ENCODE measurements at regions not wholly inside any gene's neighbourhood (a gene's known extent, or its start where the extent isn't known, plus 50 kb on each side); places are given as distances from the start of the nearest gene placed in this dataset.

- DNase-seq, result no peak
Measured at GRCh38 chr14:104277416-104278213, 139.2 kb downstream of the KIF26A start.

DNA sequence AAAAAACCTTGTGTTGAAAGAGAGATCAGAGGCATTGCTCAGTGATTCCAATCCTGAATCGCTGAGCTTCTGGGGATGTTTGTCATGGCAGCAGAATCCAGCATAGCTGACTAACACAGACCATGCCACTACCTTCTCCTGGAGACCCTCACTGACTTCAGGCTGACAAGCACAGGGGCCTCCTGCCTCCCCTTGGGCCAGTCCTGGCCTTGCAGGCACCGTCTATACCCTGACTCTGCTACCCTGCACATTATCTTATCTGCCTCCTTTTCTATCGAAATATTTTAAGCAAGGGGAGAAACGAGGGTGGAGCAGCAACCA, 139.8 kb downstream of the KIF26A start:
- no peak for DNase-seq

DNA sequence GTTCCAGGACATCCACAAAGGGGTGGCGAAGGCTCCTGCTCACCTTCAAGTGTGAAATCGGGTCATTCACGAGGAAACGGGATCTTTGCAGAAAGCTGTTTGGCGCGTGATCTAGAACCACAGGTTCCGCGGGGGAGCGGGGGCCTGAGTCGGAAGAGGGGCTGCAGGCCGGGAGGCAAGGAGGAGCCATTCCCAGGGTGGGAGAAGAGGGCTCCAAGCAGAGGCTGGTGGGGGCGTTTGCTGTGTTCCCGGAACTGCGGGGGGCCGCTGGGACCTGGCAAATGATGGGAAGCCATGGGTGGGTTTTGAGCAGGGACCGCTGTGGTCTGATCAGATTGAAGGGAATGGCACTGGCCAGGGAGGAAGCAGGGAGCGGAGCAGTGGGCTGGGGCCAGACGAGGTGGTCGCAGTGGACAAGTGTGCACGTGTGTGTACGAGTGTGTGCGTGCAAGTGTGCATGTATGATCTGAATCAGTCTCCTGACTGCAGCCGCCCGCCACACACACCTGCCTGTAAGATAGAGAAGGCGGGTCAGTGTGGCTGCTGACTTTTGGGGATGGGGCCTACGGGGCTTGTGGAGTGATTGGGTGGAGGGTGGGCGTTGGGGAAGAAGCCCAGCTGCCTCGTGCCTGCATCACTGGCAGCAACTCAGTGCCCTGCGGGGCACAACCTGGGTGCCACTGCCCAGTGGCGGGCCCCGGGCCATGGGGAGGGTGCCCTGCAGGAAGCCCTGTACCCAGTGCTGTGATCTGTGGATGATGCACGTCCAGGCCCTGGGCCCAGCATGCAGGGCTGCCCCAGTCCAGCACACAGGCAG, 141.9 kb downstream of the KIF26A start:
- DNase-seq, result no peak

GRCh38 chr14:104280902-104281767, 142.7 kb downstream of the KIF26A start:
- DNase-seq, result no peak

- DNase-seq, result no peak
Measured at GRCh38 chr14:104281768-104282301, 143.4 kb downstream of the KIF26A start.

DNA sequence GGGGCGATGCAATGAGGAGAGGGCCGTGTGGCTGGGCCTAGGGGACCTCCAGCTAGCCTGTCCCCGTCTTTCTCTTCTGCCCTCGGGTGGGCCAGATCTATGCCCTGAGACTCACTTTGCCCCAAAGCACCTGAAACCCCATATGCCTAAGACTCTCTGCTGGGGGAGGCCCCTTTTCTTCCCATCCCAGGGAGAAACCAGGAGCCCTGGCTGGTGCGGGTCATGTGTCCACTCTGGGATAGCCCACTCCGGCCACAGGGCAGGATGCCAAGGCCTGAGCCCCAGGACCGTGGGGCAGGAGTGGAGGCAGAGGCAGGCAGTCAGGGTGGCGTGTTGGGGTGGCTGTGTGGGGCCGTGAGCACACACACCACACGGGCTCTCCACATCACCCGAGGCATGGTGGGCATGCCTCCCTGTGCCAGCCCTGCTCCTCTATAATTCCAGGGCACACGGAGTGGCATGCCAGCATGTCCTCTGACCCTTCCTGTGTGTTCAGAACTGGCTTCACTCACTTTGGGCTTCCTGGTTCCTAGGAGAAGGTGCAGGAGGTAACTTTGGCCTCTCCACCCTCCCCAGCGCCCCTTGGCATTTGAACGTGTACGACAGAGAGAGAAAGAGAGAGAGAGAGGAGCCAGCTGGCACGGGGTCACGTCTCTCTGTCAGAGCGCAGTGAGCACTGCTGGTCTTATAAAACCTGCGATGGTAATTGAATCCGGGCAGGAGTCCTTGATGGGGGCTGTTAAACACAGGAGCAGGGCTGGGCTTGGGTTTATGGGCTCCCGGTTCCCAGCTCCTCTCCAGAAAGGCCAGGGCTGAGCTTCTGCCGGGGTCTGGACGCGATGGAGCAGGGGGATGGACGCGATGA, 144.2 kb downstream of the KIF26A start:
- DNase-seq, result no peak

GRCh38 chr14:104283197-104284106, 145.1 kb downstream of the KIF26A start:
- no peak for DNase-seq

GRCh38 chr14:104284107-104284592, 145.8 kb downstream of the KIF26A start:
- DNase-seq, result no peak

GRCh38 chr14:104284636-104285507, 146.5 kb downstream of the KIF26A start:
- DNase-seq, result no peak

- DNase-seq, result no peak
Measured at GRCh38 chr14:104285508-104285840, 147.1 kb downstream of the KIF26A start.

DNA sequence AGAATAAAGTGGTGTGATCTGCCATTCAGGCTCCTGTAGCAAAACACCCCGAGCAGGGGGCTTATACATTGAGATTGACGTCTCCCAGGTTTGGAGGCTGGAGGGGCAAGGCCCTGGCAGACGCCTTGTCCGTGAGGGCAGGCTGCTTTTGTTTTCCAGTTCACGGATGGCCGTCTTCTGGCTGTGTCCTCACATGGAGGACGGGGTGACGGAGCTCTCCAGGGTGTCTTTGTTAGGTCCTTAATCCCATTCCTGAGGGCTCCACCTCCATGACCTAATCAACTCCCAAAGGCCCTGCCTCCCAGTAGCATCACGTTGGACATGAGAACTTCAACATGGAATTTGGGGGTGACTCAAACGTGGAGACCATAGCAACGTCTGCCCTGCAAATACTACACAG, 147.7 kb downstream of the KIF26A start:
- DNase-seq, result no peak

DNA sequence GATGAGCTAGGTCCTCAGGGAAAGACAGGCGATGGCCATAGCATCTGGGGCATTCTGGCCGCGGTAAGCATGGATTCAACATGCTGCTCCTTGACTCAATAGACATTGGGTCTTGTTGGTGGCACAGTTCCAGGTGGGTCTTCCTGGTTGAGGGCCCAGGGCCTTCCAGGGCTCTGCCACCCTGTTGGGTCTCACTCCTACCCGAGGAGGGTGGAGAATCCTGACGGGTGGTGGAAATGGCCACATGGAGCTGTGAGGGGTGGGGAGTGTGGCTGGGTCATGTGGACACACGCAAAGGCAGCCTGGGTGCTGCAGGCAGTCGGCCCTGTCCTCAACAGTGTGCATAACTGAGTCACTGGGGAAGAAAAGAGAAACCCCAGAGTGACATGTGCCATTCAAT, 148.1 kb downstream of the KIF26A start:
- no peak for DNase-seq

DNA sequence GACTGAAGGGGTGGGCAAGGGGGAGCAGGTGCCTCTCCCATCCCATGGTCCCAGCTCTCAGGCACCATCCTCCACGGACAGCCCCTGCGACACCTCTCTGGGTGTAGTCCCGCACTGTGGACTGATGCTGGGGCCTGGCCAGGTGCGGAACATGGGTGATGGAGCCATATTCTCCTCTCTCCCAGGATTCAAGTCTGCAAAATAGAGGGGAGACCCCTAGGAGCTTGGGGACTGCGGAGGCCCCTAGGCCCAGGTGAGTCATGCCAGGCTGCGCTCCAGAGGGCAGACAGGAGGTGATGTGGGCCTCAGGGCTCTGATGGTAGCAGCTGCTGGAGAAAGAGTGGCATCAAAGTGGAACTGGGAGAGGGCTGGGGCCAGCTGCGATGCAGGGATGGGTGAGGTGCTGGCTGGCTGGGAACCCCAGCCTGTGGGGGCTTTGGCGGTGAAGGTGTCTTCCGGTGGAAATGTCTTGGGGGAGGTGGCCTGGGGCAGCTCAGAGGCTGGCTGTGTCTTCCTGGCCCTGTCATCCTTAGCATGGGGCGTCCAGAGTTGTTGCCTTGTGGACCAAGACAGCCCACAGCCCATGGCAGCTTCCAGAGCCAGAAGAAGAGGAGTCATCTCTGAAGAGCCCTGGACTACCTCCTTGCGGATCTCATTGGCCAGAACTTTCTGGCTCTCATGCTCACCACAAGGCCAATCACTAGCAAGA, 149.1 kb downstream of the KIF26A start:
- DNase-seq, result no peak

- no peak for DNase-seq
Measured at GRCh38 chr14:104288272-104288671, 149.9 kb downstream of the KIF26A start.

DNA sequence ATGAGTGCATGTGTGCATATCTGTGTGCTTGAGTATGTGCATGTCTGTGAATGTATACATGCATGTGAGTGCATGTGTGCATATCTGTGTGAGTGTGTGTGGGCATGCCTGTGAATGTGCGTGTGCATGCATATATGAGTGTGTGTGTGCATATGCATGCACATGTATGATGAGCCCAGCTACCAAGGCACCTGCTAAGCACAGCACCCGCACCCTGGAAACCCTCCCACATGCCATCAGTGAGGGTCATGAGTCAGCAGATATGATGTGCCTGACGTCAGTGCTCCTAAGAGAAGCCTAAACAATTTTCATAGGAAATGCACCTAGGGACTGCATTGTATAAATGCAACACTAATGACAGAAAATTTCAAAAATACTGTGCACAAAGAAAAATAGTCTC, 151.1 kb downstream of the KIF26A start:
- no peak for DNase-seq

DNA sequence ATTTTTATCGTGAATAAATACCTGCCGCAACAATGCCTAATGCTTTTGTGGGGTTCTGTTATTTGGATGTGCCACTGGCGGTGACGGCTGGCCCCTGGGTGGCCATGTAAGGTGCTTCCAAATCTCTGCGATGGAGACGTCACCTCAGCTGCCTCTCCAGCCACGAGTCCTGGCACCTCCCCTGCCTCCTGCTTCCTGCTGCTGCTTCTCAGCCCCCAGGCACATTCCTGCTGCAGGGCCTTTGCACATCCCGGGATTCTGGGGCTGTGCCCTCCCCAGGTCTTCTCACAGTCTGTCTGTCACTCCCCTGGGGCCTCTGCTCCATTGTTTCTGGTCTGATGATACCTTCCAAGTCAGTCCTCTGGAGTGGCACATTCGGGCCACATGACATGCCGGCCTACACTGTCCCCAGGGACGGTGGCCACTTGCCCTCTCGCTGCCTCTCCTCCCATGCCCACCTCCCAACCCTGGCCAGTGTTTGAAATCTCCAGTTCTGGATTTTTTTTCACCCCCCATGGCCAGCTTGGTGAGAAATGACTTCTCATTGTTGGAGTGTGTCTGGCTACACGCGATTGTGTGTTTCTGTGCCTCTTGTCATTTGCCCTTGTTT, 151.8 kb downstream of the KIF26A start:
- no peak for DNase-seq

- no peak for DNase-seq
Measured at GRCh38 chr14:104290756-104291122, 152.4 kb downstream of the KIF26A start.

GRCh38 chr14:104291123-104292000, 153.0 kb downstream of the KIF26A start:
- no peak for DNase-seq
